OCI-LY1 (cell line): ENCODE measurements at regions not wholly inside any gene's neighbourhood (a gene's known extent, or its start where the extent isn't known, plus 50 kb on each side); places are given as distances from the start of the nearest gene placed in this dataset.

Source experiments
- EZH2 ChIP-seq: fragments of 200-600 bp; sonication (generic), shearing (Covaris generic); IDR thresholded peaks from 2 replicates; pipeline ENCODE4 v1.8.0; 2017; ENCODE audit warnings: borderline replicate concordance, mixed run types, mild to moderate bottlenecking, antibody characterized with exemption, low read length, moderate library complexity, mixed read lengths
- TF ChIP-seq, protein P1 (sequence below): fragments of 200-600 bp; sonication (generic), shearing (Covaris generic); IDR thresholded peaks from 2 replicates; pipeline ENCODE4 v1.5.1; 2017; ENCODE audit warnings: mild to moderate bottlenecking, antibody characterized with exemption, low read length, moderate library complexity, mixed read lengths

DNA sequence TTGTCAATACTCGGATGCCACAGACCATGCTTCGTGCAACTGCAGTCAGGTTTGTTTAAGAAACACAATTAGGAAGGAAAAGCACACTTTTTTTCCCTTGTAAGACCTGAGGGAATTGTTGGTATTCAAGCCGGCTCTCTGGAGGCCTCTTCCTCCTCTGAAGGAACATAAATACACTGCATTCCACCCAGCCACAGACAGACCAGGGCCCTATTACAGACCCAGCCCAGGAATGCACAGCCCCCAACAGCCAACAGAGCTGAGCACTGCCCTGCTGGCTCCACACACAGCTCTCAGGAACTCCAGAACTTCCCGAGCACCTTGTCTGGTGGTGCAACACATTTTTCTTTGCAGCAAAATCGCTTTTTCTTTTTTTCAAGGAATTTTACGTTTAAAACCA is 488.7 kb upstream of the PROK2 start:
- TF ChIP-seq, protein P1, sequence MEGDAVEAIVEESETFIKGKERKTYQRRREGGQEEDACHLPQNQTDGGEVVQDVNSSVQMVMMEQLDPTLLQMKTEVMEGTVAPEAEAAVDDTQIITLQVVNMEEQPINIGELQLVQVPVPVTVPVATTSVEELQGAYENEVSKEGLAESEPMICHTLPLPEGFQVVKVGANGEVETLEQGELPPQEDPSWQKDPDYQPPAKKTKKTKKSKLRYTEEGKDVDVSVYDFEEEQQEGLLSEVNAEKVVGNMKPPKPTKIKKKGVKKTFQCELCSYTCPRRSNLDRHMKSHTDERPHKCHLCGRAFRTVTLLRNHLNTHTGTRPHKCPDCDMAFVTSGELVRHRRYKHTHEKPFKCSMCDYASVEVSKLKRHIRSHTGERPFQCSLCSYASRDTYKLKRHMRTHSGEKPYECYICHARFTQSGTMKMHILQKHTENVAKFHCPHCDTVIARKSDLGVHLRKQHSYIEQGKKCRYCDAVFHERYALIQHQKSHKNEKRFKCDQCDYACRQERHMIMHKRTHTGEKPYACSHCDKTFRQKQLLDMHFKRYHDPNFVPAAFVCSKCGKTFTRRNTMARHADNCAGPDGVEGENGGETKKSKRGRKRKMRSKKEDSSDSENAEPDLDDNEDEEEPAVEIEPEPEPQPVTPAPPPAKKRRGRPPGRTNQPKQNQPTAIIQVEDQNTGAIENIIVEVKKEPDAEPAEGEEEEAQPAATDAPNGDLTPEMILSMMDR, result no peak
- no peak for TF ChIP-seq EZH2
